ENCODE measurements at regions not wholly inside any gene's neighbourhood (a gene's known extent, or its start where the extent isn't known, plus 50 kb on each side); places are given as distances from the start of the nearest gene placed in this dataset.
A peak's percentile ranks its signal among the peaks of the same experiment; 100 is the strongest.

- DNase-seq (ENCODE audit: low read depth in 4 of 4, low spot score in 3 of 4) = no peak
These were observed 119.8 kb upstream of the SLC25A33 start for GRCh38 chr1:9419369-9420041.

GRCh38 chr1:9420835-9421532, 118.3 kb upstream of the SLC25A33 start:
- DNase-seq (ENCODE audit: low read depth in 4 of 4, low spot score in 3 of 4) = no peak

- no peak for DNase-seq (ENCODE audit: low read depth in 4 of 4, low spot score in 3 of 4)
These were observed 117.8 kb upstream of the SLC25A33 start for GRCh38 chr1:9421533-9421873.

- DNase-seq (ENCODE audit: low read depth in 4 of 4, low spot score in 3 of 4) = no peak
These were observed 116.9 kb upstream of the SLC25A33 start for GRCh38 chr1:9422321-9422720.

GRCh38 chr1:9422911-9423505, 116.3 kb upstream of the SLC25A33 start:
- no peak for DNase-seq (ENCODE audit: low read depth in 4 of 4, low spot score in 3 of 4)

- DNase-seq (ENCODE audit: low read depth in 4 of 4, low spot score in 3 of 4) = no peak
These were observed 115.0 kb upstream of the SLC25A33 start for GRCh38 chr1:9424261-9424660.

GRCh38 chr1:9425859-9426258, 113.4 kb upstream of the SLC25A33 start:
- DNase-seq (ENCODE audit: low read depth in 4 of 4, low spot score in 3 of 4) = no peak

GRCh38 chr1:9426291-9426711, 113.0 kb upstream of the SLC25A33 start:
- DNase-seq (ENCODE audit: low read depth in 4 of 4, low spot score in 3 of 4) = no peak

GRCh38 chr1:9427388-9427787, 111.9 kb upstream of the SLC25A33 start:
- no peak for DNase-seq (ENCODE audit: low read depth in 4 of 4, low spot score in 3 of 4)

GRCh38 chr1:9428601-9429341, 110.5 kb upstream of the SLC25A33 start:
- peak; percentile 98 to 99 (median 99) for DNase-seq (ENCODE audit: low read depth in 4 of 4, low spot score in 3 of 4)

GRCh38 chr1:9429342-9429711, 109.9 kb upstream of the SLC25A33 start:
- DNase-seq (ENCODE audit: low read depth in 4 of 4, low spot score in 3 of 4) = no peak

GRCh38 chr1:9434247-9435152, 104.8 kb upstream of the SLC25A33 start:
- no peak for DNase-seq (ENCODE audit: low read depth in 4 of 4, low spot score in 3 of 4)

- no peak for DNase-seq (ENCODE audit: low read depth in 4 of 4, low spot score in 3 of 4)
These were observed 104.1 kb upstream of the SLC25A33 start for GRCh38 chr1:9435153-9435636.

- DNase-seq (ENCODE audit: low read depth in 4 of 4, low spot score in 3 of 4) = no peak
These were observed 103.2 kb upstream of the SLC25A33 start for GRCh38 chr1:9435854-9436640.

- DNase-seq (ENCODE audit: low read depth in 4 of 4, low spot score in 3 of 4) = no peak
These were observed 101.3 kb upstream of the SLC25A33 start for GRCh38 chr1:9437961-9438430.

GRCh38 chr1:9438431-9439073, 100.7 kb upstream of the SLC25A33 start:
- DNase-seq (ENCODE audit: low read depth in 4 of 4, low spot score in 3 of 4) = no peak

GRCh38 chr1:9439074-9439761, 100.0 kb upstream of the SLC25A33 start:
- DNase-seq (ENCODE audit: low read depth in 4 of 4, low spot score in 3 of 4) = no peak

- DNase-seq (ENCODE audit: low read depth in 4 of 4, low spot score in 3 of 4) = no peak
These were observed 99.0 kb upstream of the SLC25A33 start for GRCh38 chr1:9440261-9440660.
